PC-3 (cell line): ENCODE measurements at regions not wholly inside any gene's neighbourhood (a gene's known extent, or its start where the extent isn't known, plus 50 kb on each side); places are given as distances from the start of the nearest gene placed in this dataset.

ENCODE experiments used
- ATAC-seq: fragments of 200-7000 bp; cut with Tn5 transposase; 2 replicates; pipeline ENCODE4 v1.9.1; 2020; ENCODE audit warnings: mild to moderate bottlenecking, moderate library complexity
- BruUV-seq: library from RNA; stranded (reverse); fragments of 400-500 nt; replicated peaks from 2 replicates; lab custom pipeline; 2021; lab: Mats Ljungman, UMichigan
- CTCF ChIA-PET: fragments of 300-600 bp; sonication (Branson Sonifier 250); formaldehyde crosslinking; loops from one replicate; lab custom pipeline; 2022; ENCODE audit warnings: antibody characterized with exemption; lab: Charles Lee
- POLR2A ChIA-PET: fragments of 300-600 bp; sonication (Branson Sonifier 250); formaldehyde crosslinking; loops from one replicate; lab custom pipeline; 2022; ENCODE audit warnings: antibody characterized with exemption; ENCODE audit not compliant: unreplicated experiment; lab: Charles Lee
- DNase-seq: peaks from one replicate; pipeline ENCODE4 v3.0.0-alpha.2; 2015
- H2AFZ ChIP-seq: fragments of 300-600 bp; sonication (generic); 2 replicates; pipeline ENCODE4 v1.6.0; 2016; ENCODE audit warnings: antibody characterized with exemption, low read length
- H3F3A ChIP-seq: fragments of 300-600 bp; sonication (generic); one replicate; pipeline ENCODE4 v1.6.0; 2017; ENCODE audit warnings: antibody characterized with exemption, low read length, control low read depth, mild to moderate bottlenecking; ENCODE audit not compliant: unreplicated experiment
- H3K27ac ChIP-seq: fragments of 300-600 bp; sonication (generic); 2 replicates; pipeline ENCODE4 v1.5.1; 2016; ENCODE audit warnings: mild to moderate bottlenecking, low read length
- H3K27me3 ChIP-seq: fragments of 300-600 bp; sonication (generic); 2 replicates; pipeline ENCODE4 v1.6.1; 2016; ENCODE audit warnings: low read length, mixed read lengths
- H3K36me3 ChIP-seq: fragments of 300-600 bp; sonication (generic); 2 replicates; pipeline ENCODE4 v1.6.1; 2016; ENCODE audit warnings: low read depth, mixed run types, low read length, mixed read lengths
- H3K4me1 ChIP-seq: fragments of 300-600 bp; sonication (generic); 2 replicates; pipeline ENCODE4 v1.5.1; 2016; ENCODE audit warnings: low read length; ENCODE audit not compliant: insufficient read depth
- H3K4me2 ChIP-seq: fragments of 300-600 bp; sonication (generic); 2 replicates; pipeline ENCODE4 v1.6.0; 2016; ENCODE audit warnings: low read length
- H3K4me3 ChIP-seq: fragments of 300-600 bp; sonication (generic); 2 replicates; pipeline ENCODE4 v1.5.1; 2016; ENCODE audit warnings: mild to moderate bottlenecking, low read length, mixed read lengths
- H3K79me2 ChIP-seq: fragments of 300-600 bp; sonication (generic); 2 replicates; pipeline ENCODE4 v1.6.1; 2017; ENCODE audit warnings: low read length, mixed read lengths
- H3K9ac ChIP-seq: fragments of 300-600 bp; sonication (generic); 2 replicates; pipeline ENCODE4 v1.6.0; 2016; ENCODE audit warnings: mild to moderate bottlenecking, low read length
- H3K9me2 ChIP-seq: fragments of 300-600 bp; sonication (generic); replicated peaks from 2 replicates; pipeline ENCODE4 v1.6.1; 2016; ENCODE audit warnings: mixed run types, low read length, mixed read lengths
- H3K9me3 ChIP-seq: fragments of 300-600 bp; sonication (generic); 2 replicates; pipeline ENCODE4 v1.6.1; 2016; ENCODE audit warnings: low read length, mixed read lengths
- H4K20me1 ChIP-seq: fragments of 300-600 bp; sonication (generic); 2 replicates; pipeline ENCODE4 v1.6.1; 2016; ENCODE audit warnings: low read length, mixed read lengths
- EZH2 ChIP-seq: fragments of 300-600 bp; sonication (generic); IDR thresholded peaks from one replicate; pipeline ENCODE4 v1.6.1; 2017; ENCODE audit warnings: antibody characterized with exemption, mild to moderate bottlenecking, low read length; ENCODE audit not compliant: unreplicated experiment
- EZH2phosphoT487 ChIP-seq: fragments of 300-600 bp; sonication (generic); IDR thresholded peaks from 2 replicates; pipeline ENCODE4 v1.6.1; 2018; ENCODE audit warnings: mild to moderate bottlenecking, antibody characterized with exemption, low read length, borderline replicate concordance
- intact Hi-C: fragments of 100-400 bp; cut with micrococcal nuclease; formaldehyde crosslinking; loops from 2 replicates; pipeline ENCODE4 v1.9.0; 2023
- TF ChIP-seq, protein P1 (sequence below): fragments of 300-600 bp; sonication (generic); conservative IDR thresholded peaks from 2 replicates; pipeline ENCODE4 v1.5.1; 2017; ENCODE audit warnings: antibody characterized with exemption, low read depth, mild to moderate bottlenecking, low read length

DNA sequence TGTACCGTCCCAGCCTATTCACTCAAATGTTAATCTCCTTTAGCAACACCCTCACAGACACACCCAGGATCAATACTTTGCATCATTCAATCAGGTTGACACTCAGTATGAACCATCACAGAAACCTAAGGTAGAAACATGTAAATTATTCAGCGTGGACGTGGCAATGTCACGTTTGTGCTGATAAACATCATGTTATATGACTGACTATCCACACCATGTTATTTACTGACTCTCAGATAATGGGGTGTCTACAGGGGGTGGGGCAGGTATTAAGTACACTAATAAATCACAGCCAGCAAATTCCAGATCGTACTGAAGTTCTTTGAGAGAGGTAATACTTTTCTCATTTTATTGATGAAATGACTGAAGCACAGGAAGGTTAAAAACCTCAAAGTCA is 280.0 kb downstream of the C12orf75 start:
- Histone ChIP-seq H3K36me3 (no peaks in the 10 kb centered on the region), H3F3A (no peaks in the 10 kb centered on the region), H3K4me3 (no peak overlapping the region), H4K20me1 (no peaks in the 10 kb centered on the region), H2AFZ (no peak overlapping the region), H3K9ac (no peak overlapping the region), H3K27ac (no peak overlapping the region), H3K9me3 (no peaks in the 10 kb centered on the region), H3K9me2 (no peaks in the 10 kb centered on the region), H3K79me2 (no peaks in the 10 kb centered on the region), H3K4me2 (no peak overlapping the region), H3K27me3 (0 out of 2 replicates have a peak, but pooled peaks cover 4% of the 10 kb centered on the region), H3K4me1 (no peaks in the 10 kb centered on the region)
- DNase-seq = no peak
- no TSS peak for BruUV-seq
- TF ChIP-seq EZH2 (no peak), EZH2phosphoT487 (no peak)
- TF ChIP-seq, protein P1, sequence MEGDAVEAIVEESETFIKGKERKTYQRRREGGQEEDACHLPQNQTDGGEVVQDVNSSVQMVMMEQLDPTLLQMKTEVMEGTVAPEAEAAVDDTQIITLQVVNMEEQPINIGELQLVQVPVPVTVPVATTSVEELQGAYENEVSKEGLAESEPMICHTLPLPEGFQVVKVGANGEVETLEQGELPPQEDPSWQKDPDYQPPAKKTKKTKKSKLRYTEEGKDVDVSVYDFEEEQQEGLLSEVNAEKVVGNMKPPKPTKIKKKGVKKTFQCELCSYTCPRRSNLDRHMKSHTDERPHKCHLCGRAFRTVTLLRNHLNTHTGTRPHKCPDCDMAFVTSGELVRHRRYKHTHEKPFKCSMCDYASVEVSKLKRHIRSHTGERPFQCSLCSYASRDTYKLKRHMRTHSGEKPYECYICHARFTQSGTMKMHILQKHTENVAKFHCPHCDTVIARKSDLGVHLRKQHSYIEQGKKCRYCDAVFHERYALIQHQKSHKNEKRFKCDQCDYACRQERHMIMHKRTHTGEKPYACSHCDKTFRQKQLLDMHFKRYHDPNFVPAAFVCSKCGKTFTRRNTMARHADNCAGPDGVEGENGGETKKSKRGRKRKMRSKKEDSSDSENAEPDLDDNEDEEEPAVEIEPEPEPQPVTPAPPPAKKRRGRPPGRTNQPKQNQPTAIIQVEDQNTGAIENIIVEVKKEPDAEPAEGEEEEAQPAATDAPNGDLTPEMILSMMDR = no peak
- ChIA-PET POLR2A (no interaction called here), CTCF (no interaction called here)
- no peak for ATAC-seq
- intact Hi-C loops = no loop called here

DNA sequence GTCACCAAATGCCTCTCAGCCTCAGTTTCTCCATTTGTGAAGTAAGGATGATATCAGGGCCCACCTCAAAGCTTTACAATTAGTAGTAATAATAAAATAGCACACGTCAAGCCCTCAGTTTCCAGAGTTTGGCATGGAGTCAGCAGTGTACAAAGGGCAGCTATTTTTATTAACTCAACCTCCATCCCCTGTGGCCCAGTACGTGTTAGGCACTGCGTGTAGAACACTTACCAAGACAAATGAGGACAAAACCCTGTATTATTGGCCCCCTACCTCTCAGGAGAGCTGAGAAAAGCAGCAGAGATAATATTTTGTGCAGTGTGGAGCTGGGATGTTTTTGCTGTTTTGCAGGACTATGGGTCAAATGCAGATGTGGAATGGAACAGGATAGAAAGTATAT is 280.8 kb downstream of the C12orf75 start:
- Histone ChIP-seq H3K4me3 (no peak overlapping the region), H3K36me3 (no peaks in the 10 kb centered on the region), H3K27me3 (0 out of 2 replicates have a peak, but pooled peaks cover 4% of the 10 kb centered on the region), H4K20me1 (no peaks in the 10 kb centered on the region), H3F3A (no peaks in the 10 kb centered on the region), H3K4me1 (no peaks in the 10 kb centered on the region), H3K4me2 (no peak overlapping the region), H3K27ac (no peak overlapping the region), H3K9me3 (no peaks in the 10 kb centered on the region), H2AFZ (no peak overlapping the region), H3K9me2 (no peaks in the 10 kb centered on the region), H3K79me2 (no peaks in the 10 kb centered on the region), H3K9ac (no peak overlapping the region)
- ATAC-seq (no peak), DNase-seq (no peak)
- CTCF ChIA-PET = no interaction called here
- no TSS peak for BruUV-seq
- TF ChIP-seq EZH2phosphoT487 (no peak), EZH2 (no peak)
- TF ChIP-seq, protein P1 = no peak
- POLR2A ChIA-PET = interaction anchor here (0.7 kb wide), 1 partner anchor 628 kb away, joined by 17 read pairs; no protein-coding TSS in a partner anchor
- intact Hi-C loops = no loop called here

DNA sequence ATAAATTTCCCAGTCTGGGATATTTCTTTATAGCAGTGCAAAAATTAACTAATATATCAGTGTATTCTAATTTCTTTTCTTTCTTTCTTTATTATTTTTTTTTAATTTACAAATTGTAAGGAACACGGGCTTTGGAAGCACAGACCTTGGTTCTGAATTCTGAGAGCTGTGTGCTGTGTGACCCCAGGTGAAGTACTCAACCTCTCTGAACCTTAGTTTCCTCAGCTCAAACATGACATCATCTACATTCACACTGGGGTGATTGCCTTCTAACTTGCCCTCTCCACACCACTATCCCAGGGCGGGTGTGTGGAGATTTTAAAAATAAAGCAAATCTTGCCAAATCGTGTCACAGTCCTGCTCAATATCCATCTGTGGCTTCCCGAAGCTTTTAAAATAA is 282.8 kb downstream of the C12orf75 start:
- Histone ChIP-seq H3K27me3 (0 out of 2 replicates have a peak, but pooled peaks cover 4% of the 10 kb centered on the region), H3K4me1 (no peaks in the 10 kb centered on the region), H3K4me2 (no peak overlapping the region), H3K4me3 (no peak overlapping the region), H3K36me3 (no peaks in the 10 kb centered on the region), H2AFZ (no peak overlapping the region), H3K9me3 (no peaks in the 10 kb centered on the region), H3F3A (no peaks in the 10 kb centered on the region), H4K20me1 (no peaks in the 10 kb centered on the region), H3K9ac (no peak overlapping the region), H3K9me2 (no peaks in the 10 kb centered on the region), H3K79me2 (no peaks in the 10 kb centered on the region), H3K27ac (no peak overlapping the region)
- DNase-seq = no peak
- no peak for ATAC-seq
- ChIA-PET CTCF (no interaction called here), POLR2A (no interaction called here)
- TF ChIP-seq EZH2 = no peak
- TF ChIP-seq, protein P1 = no peak
- intact Hi-C loops = no loop called here
- no TSS peak for BruUV-seq
